ENCODE measurements at regions not wholly inside any gene's neighbourhood (a gene's known extent, or its start where the extent isn't known, plus 50 kb on each side); places are given as distances from the start of the nearest gene placed in this dataset.
"Not testable (repeated sequence)": the region's sequence is repeated elsewhere in the genome, so short reads cannot be mapped to it uniquely, and the experiment has no call there.

DNA sequence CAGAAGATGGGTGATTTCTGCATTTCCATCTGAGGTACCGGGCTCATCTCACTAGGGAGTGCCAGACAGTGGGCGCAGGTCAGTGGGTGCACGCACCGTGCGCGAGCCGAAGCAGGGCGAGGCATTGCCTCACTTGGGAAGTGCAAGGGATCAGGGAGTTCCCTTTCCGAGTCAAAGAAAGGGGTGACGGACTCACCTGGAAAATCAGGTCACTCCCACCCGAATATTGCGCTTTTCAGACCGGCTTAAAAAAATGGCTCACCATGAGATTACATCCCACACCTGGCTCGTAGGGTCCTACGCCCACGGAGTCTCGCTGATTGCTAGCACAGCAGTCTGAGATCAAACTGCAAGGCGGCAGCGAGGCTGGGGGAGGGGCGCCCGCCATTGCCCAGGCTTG, 194.0 kb downstream of the PARM1 start:
- TF ChIP-seq, protein P1, sequence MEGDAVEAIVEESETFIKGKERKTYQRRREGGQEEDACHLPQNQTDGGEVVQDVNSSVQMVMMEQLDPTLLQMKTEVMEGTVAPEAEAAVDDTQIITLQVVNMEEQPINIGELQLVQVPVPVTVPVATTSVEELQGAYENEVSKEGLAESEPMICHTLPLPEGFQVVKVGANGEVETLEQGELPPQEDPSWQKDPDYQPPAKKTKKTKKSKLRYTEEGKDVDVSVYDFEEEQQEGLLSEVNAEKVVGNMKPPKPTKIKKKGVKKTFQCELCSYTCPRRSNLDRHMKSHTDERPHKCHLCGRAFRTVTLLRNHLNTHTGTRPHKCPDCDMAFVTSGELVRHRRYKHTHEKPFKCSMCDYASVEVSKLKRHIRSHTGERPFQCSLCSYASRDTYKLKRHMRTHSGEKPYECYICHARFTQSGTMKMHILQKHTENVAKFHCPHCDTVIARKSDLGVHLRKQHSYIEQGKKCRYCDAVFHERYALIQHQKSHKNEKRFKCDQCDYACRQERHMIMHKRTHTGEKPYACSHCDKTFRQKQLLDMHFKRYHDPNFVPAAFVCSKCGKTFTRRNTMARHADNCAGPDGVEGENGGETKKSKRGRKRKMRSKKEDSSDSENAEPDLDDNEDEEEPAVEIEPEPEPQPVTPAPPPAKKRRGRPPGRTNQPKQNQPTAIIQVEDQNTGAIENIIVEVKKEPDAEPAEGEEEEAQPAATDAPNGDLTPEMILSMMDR (IDR thresholded peaks at IDR 0.05): not testable (repeated sequence)
- not testable (repeated sequence) for TF ChIP-seq POLR2A (IDR thresholded peaks at IDR 0.05)

Measured in esophagus squamous epithelium (tissue), 4 donors.